Right lobe of liver (tissue), 4 donors: ENCODE measurements at regions not wholly inside any gene's neighbourhood (a gene's known extent, or its start where the extent isn't known, plus 50 kb on each side); places are given as distances from the start of the nearest gene placed in this dataset.

Source experiments
- CTCF ChIP-seq, 4 donors: fragments of 200-600 bp in 3 of 4; fragments of 450-650 bp in 1 of 4; IDR thresholded peaks; one replicate each; pipeline versions ENCODE4 v1.5.1 to v1.8.0; 2016 to 2022; ENCODE audit warnings: antibody characterized with exemption in 4 of 4, mild to moderate bottlenecking in 2 of 4
- POLR2A ChIP-seq: fragments of 450-650 bp; IDR thresholded peaks from one replicate; pipeline ENCODE4 v1.6.1; 2017; ENCODE audit warnings: antibody characterized with exemption, mild to moderate bottlenecking
- donor health status: DM: no; HTN: no; CAD: no.
- donor health status: DM: no; HTN: no; CAD: no.
- donor health status: DM: no; HTN: yes; CAD: no.

GRCh38 chr10:7027237-7027912 is 383.5 kb downstream of the SFMBT2 start:
- TF ChIP-seq CTCF (IDR thresholded peaks at IDR 0.05) = no peak
- no peak for TF ChIP-seq POLR2A
